ENCODE measurements at regions not wholly inside any gene's neighbourhood (a gene's known extent, or its start where the extent isn't known, plus 50 kb on each side); places are given as distances from the start of the nearest gene placed in this dataset.

DNA sequence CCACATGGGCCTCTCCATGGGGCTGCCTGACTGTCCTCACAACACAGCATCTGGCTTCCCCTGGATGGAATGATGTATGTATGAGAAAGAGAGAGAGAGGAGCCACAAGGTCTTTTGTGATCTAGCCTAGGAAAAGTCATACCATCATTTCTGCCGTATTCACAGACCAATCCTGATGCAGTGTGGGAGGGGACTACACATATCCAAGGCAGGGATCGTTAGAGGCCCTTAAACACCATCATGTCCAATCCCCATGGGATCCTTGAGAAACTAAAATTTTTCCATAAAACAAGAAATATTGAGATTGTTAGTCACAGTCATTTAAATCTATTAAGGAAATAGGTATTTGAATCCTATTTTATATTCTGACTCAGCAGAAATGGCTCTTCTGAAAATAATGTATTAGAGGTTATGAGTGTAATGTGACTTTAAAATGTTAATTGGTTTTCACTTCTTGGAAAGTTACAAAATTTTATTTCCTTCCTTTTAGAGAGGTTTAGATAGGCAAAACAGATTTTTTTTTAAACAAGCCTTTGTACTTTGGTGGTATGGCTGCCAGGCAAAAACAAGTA is 65.1 kb upstream of the TSC22D2 start:
- TF ChIP-seq CTCF (conservative IDR thresholded peaks at IDR 0.05; ENCODE audit: low read depth, low read length) (no peak), EZH2 (IDR thresholded peaks at IDR 0.05; ENCODE audit: low read length, unreplicated experiment) (no peak)
